Neural progenitor cell (in vitro differentiated cells): ENCODE measurements at regions not wholly inside any gene's neighbourhood (a gene's known extent, or its start where the extent isn't known, plus 50 kb on each side); places are given as distances from the start of the nearest gene placed in this dataset.

Experiments
- DNase-seq: peaks from one replicate; pipeline ENCODE4 v3.0.0-alpha.2; 2016; ENCODE audit warnings: low spot score
- H2AFZ ChIP-seq: fragments of 200-600 bp; sonication (generic); replicated peaks from 2 replicates; pipeline ENCODE4 v1.6.1; 2016; ENCODE audit warnings: antibody characterized with exemption
- H3F3A ChIP-seq: fragments of 200-600 bp; sonication (generic); 2 replicates; pipeline ENCODE4 v1.6.1; 2016; ENCODE audit warnings: antibody characterized with exemption, low read depth
- H3K27ac ChIP-seq: fragments of 200-600 bp; sonication (generic); 2 replicates; pipeline ENCODE4 v1.5.1; 2016; ENCODE audit warnings: mild to moderate bottlenecking
- H3K27me3 ChIP-seq: fragments of 200-600 bp; sonication (generic); 2 replicates; pipeline ENCODE4 v1.6.1; 2016; ENCODE audit warnings: mild to moderate bottlenecking, moderate library complexity
- H3K36me3 ChIP-seq: fragments of 200-600 bp; sonication (generic); 2 replicates; pipeline ENCODE4 v1.5.1; 2016
- H3K4me1 ChIP-seq: fragments of 200-600 bp; sonication (generic); 2 replicates; pipeline ENCODE4 v1.6.1; 2016; ENCODE audit warnings: mixed run types
- H3K4me2 ChIP-seq: fragments of 200-600 bp; sonication (generic); 2 replicates; pipeline ENCODE4 v1.6.1; 2016
- H3K4me3 ChIP-seq: fragments of 200-600 bp; sonication (generic); 2 replicates; pipeline ENCODE4 v1.5.1; 2016
- H3K79me2 ChIP-seq: fragments of 200-600 bp; sonication (generic); 2 replicates; pipeline ENCODE4 v1.6.1; 2016; ENCODE audit warnings: low read depth
- H3K9ac ChIP-seq: fragments of 200-600 bp; sonication (generic); 2 replicates; pipeline ENCODE4 v1.6.1; 2016
- H3K9me3 ChIP-seq: fragments of 200-600 bp; sonication (generic); 2 replicates; pipeline ENCODE4 v1.5.1; 2016; ENCODE audit warnings: low read depth
- H4K20me1 ChIP-seq: fragments of 200-600 bp; sonication (generic); 2 replicates; pipeline ENCODE4 v1.6.1; 2016; ENCODE audit warnings: low read depth
- H3K27ac Mint-ChIP-seq: 3 replicates; pipeline ENCODE4 v1.8.0; 2021; ENCODE audit warnings: mixed read lengths
- H3K27me3 Mint-ChIP-seq: 2 replicates; pipeline ENCODE4 v1.8.0; 2022; ENCODE audit warnings: low read depth, mild to moderate bottlenecking, inconsistent platforms, moderate library complexity, mixed read lengths; ENCODE audit not compliant: insufficient read depth
- H3K36me3 Mint-ChIP-seq: 3 replicates; pipeline ENCODE4 v1.8.0; 2021; ENCODE audit warnings: mixed read lengths
- H3K4me1 Mint-ChIP-seq: 3 replicates; pipeline ENCODE4 v1.8.0; 2021; ENCODE audit warnings: mixed read lengths
- H3K4me3 Mint-ChIP-seq: 3 replicates; pipeline ENCODE4 v1.8.0; 2021; ENCODE audit warnings: mild to moderate bottlenecking, moderate library complexity, mixed read lengths
- H3K9me3 Mint-ChIP-seq: 3 replicates; pipeline ENCODE4 v1.8.0; 2020; ENCODE audit warnings: mixed read lengths
- CTCF ChIP-seq: fragments of 200-600 bp; sonication (generic); IDR thresholded peaks from 2 replicates; pipeline ENCODE4 v1.5.1; 2017; ENCODE audit warnings: antibody characterized with exemption, mild to moderate bottlenecking
- EZH2 ChIP-seq: fragments of 200-600 bp; sonication (generic); IDR thresholded peaks from 2 replicates; pipeline ENCODE4 v1.6.1; 2017; ENCODE audit warnings: antibody characterized with exemption, mild to moderate bottlenecking, moderate library complexity
- EZH2phosphoT487 ChIP-seq: fragments of 200-600 bp; sonication (generic); IDR thresholded peaks from 2 replicates; pipeline ENCODE4 v1.6.1; 2017; ENCODE audit warnings: antibody characterized with exemption

DNA sequence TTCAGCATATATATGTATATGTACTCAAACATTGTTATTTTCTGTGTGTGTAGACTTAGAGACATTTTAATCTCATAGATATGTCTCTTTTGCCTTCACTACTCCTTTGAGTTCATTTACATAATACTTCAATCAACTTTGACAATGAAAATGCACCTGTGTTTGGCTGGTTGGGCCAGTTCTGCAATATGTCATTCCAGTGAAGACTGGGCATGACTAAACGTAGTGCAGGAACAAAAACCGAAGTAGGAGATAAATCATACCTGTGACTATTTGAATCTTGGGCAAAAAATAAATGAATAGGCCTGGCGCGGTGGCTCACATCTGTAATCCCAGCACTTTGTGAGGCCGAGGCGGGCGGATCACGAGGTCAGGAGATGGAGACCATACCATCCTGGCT lies 640.0 kb upstream of the ANO3 start:
- Histone ChIP-seq H3K9ac (no peak overlapping the region), H2AFZ (no peak overlapping the region), H3K4me1 (no peaks in the 10 kb centered on the region), H4K20me1 (no peaks in the 10 kb centered on the region), H3F3A (no peaks in the 10 kb centered on the region), H3K79me2 (no peaks in the 10 kb centered on the region), H3K27ac (no peak overlapping the region), H3K4me2 (no peak overlapping the region), H3K4me3 (no peak overlapping the region), H3K9me3 (peaks cover 8% of the 10 kb centered on the region), H3K27me3 (no peaks in the 10 kb centered on the region), H3K36me3 (no peaks in the 10 kb centered on the region)
- Mint-ChIP-seq H3K27me3 (peaks cover 2% of the 10 kb centered on the region), H3K4me3 (no peak overlapping the region), H3K9me3 (peaks cover 14% of the 10 kb centered on the region), H3K27ac (no peak overlapping the region), H3K4me1 (no peaks in the 10 kb centered on the region), H3K36me3 (no peaks in the 10 kb centered on the region)
- TF ChIP-seq EZH2 (no peak), EZH2phosphoT487 (no peak), CTCF (no peak)
- DNase-seq = no peak

DNA sequence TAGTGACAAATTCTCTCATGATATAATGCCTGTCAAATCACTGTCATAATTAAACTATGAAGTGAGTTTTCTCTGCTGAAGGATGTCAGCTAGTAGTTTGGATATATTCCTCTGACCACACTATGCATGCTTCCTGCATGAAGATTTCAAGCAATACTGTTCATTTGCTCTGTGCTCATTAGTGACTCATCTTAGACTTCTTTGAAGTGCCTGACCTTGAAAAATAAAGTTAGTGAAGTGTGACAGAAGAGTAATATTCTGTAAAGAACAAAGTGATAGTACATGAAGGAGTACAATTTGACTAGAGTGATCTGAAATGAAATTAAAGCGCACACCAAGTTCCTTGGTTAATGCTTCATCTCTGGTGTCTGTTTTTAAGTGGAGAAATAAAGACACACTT lies 629.5 kb upstream of the ANO3 start:
- Histone ChIP-seq H3K27me3 (no peaks in the 10 kb centered on the region), H3K36me3 (no peaks in the 10 kb centered on the region), H3K4me2 (no peak overlapping the region), H4K20me1 (no peaks in the 10 kb centered on the region), H3K27ac (no peak overlapping the region), H3K4me3 (no peak overlapping the region), H3K9me3 (no peaks in the 10 kb centered on the region), H3K9ac (no peak overlapping the region), H3F3A (no peaks in the 10 kb centered on the region), H3K4me1 (no peaks in the 10 kb centered on the region), H2AFZ (no peak overlapping the region), H3K79me2 (no peaks in the 10 kb centered on the region)
- DNase-seq = no peak
- H3K36me3 Mint-ChIP-seq = no peaks in the 10 kb centered on the region
- H3K4me3 Mint-ChIP-seq = no peak overlapping the region
- H3K4me1 Mint-ChIP-seq = no peaks in the 10 kb centered on the region
- H3K27me3 Mint-ChIP-seq = no peaks in the 10 kb centered on the region
- TF ChIP-seq EZH2 = no peak
- TF ChIP-seq CTCF = no peak
- TF ChIP-seq EZH2phosphoT487 = no peak
- H3K27ac Mint-ChIP-seq = no peak overlapping the region
- H3K9me3 Mint-ChIP-seq = no peaks in the 10 kb centered on the region

- H4K20me1 ChIP-seq = no peaks in the 10 kb centered on the region
These were observed 621.0 kb upstream of the ANO3 start for GRCh38 chr11:25710975-25711374.

More at GRCh38 chr11:25710975-25711374, 621.0 kb upstream of the ANO3 start:
- no peak overlapping the region for H3K4me2 ChIP-seq
- DNase-seq = no peak
- H3K27me3 Mint-ChIP-seq = no peaks in the 10 kb centered on the region
- no peaks in the 10 kb centered on the region for H3K9me3 ChIP-seq
- H3K27ac Mint-ChIP-seq = no peak overlapping the region
- no peak overlapping the region for H3K4me3 Mint-ChIP-seq
- no peak overlapping the region for H2AFZ ChIP-seq
- no peaks in the 10 kb centered on the region for H3K9me3 Mint-ChIP-seq
- H3K36me3 ChIP-seq = no peaks in the 10 kb centered on the region
- TF ChIP-seq EZH2phosphoT487 (no peak), CTCF (no peak), EZH2 (no peak)
- H3K4me1 ChIP-seq = no peaks in the 10 kb centered on the region
- H3K9ac ChIP-seq = no peak overlapping the region
- no peak overlapping the region for H3K27ac ChIP-seq
- H3K4me1 Mint-ChIP-seq = no peaks in the 10 kb centered on the region
- no peak overlapping the region for H3K4me3 ChIP-seq
- no peaks in the 10 kb centered on the region for H3F3A ChIP-seq
- no peaks in the 10 kb centered on the region for H3K27me3 ChIP-seq
- H3K36me3 Mint-ChIP-seq = no peaks in the 10 kb centered on the region
- no peaks in the 10 kb centered on the region for H3K79me2 ChIP-seq
